Ovary (tissue), 3 donors: ENCODE measurements at regions not wholly inside any gene's neighbourhood (a gene's known extent, or its start where the extent isn't known, plus 50 kb on each side); places are given as distances from the start of the nearest gene placed in this dataset.

Source experiments
- CTCF ChIP-seq, 3 donors: fragments of 450-650 bp in 2 of 3; fragments of 200-600 bp in 1 of 3; IDR thresholded peaks; one replicate each; pipeline versions ENCODE4 v1.5.1 to v1.8.0; 2016 to 2022; ENCODE audit warnings: antibody characterized with exemption in 3 of 3, mild to moderate bottlenecking in 1 of 3
- EP300 ChIP-seq: sonication (generic); formaldehyde crosslinking; IDR thresholded peaks from one replicate; pipeline ENCODE4 v1.6.1; 2017; ENCODE audit warnings: antibody characterized with exemption
- POLR2A ChIP-seq: fragments of 450-650 bp; IDR thresholded peaks from one replicate; pipeline ENCODE4 v1.6.1; 2017; ENCODE audit warnings: antibody characterized with exemption, mild to moderate bottlenecking, moderate library complexity
- donor health status: DM: no; HTN: no; CAD: no.

DNA sequence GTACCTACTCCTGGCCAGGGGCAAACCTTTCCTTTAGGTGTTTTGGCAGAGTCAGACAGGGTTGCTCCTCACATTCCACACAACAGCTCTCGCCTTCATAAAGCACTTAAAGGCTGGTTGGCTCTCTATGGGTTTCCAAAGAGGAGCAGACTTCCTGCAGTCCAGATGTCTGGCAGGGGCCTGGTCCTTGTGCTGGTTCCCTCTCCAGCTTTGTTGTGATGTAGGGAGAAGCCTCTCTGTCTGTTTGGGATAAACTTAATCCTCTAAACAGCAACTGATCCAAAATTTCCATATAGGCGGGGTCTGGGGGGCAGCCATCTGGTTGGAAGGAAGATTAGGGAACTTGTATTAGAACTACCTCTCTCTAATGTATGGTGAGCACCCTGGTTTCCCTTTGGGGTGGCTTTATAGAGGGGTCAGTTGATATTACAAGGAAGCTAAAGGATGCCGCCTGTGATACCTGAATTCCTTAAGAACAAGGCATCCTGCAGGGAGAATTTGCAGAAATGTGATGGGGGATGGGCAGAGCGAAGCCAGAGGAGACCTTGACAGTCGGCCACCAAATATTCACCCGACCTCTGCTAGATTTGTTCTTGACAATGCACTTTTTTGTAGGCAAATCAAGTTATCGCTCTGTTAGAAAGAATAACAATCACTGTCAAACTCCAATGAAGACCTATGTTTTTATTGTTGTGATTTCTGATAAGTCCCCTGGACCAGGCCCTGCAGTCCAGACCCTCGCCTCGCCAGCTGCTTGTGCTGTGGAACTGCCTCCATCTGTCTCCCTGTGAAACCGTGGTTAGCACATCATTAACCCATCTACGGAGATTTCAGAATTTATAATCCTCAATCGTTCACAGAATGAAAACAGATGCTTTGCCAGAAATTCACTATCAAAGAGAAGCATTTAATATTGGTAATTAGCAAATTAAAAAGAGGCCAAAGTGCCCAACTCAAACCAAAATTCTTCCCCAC, 94.0 kb upstream of the RALGAPA2 start:
- no peak for TF ChIP-seq POLR2A
- TF ChIP-seq EP300 = no peak
- TF ChIP-seq CTCF (IDR thresholded peaks at IDR 0.05) = no peak
